Activated CD4-positive, alpha-beta T cell treated with anti-CD3 and anti-CD28 coated beads, Interleukin-2, amount 50 U/mL, for 48 hours (primary cell): ENCODE measurements at regions not wholly inside any gene's neighbourhood (a gene's known extent, or its start where the extent isn't known, plus 50 kb on each side); places are given as distances from the start of the nearest gene placed in this dataset.

Source experiments
- DNase-seq, 2 experiments: peaks; one replicate each; pipeline ENCODE4 v3.0.0-alpha.2; 2020

DNA sequence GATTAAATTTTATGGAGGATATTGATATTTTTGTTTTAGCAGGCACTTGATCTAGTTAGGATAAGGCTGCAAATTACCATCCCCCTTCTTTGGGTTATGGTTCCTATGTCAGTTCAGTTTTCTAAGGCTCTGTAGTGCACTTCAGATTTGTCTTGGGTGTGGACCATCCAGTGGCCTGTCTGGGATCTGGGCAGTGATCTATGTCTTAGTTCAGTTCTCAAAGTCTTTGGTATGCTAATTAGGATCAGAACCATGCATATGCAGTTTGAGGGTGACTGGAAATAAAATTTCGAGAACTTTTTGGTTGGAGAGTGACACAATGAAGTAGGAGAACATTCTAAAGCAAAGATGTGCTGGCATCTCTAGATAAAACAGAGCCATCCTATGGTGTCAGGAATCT, 388.2 kb downstream of the MID1IP1 start:
- DNase-seq = no peak

- no peak for DNase-seq
Observed at GRCh38 chrX:39194673-39195072, 393.4 kb downstream of the MID1IP1 start.

- no peak for DNase-seq
Observed at GRCh38 chrX:39195156-39195555, 393.9 kb downstream of the MID1IP1 start.

DNA sequence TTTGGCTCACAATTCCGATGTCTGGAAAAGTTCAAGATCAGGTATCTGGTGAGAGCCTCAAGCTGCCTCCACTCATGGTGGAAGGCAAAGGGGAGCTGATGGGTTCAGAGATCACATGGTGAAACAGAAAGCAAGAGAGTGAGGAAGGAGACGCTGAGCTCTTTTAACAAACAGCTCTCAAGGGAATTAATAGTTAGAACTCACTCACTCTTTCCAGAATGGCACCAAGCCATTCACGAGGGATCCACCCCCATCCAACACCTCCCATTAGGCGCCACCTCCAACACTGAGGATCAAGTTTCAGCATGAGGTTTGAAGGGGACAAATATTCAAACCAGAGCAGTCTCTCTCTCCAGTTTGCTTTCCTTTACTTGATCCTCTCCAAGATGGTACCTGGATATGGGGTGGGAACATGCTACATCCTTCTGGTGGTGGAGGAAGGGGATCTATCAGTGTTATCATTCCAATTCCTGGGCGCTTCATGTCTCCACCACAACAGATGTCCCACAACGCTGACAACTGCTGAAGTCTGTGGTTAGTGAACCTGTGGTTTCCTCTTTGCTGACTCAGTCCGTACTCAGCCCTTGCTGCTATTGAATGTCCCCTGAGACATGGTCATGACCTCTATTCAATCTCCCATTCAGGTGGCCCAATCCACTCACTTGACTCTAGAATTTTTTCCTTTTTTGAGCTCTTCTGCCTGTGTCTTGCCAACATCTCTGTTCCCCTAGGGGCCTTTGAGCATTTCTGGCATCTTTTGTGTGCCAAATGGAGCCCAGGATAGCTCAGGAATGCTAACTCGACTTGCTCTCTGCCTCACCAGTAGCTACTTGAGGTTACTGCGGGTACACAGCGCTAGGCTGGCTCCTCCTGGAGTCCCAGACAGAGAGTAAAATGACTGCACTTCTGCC, 395.2 kb downstream of the MID1IP1 start:
- peak; percentile 37 to 56 for DNase-seq

GRCh38 chrX:39199429-39199828, 398.2 kb downstream of the MID1IP1 start:
- DNase-seq = no peak

DNA sequence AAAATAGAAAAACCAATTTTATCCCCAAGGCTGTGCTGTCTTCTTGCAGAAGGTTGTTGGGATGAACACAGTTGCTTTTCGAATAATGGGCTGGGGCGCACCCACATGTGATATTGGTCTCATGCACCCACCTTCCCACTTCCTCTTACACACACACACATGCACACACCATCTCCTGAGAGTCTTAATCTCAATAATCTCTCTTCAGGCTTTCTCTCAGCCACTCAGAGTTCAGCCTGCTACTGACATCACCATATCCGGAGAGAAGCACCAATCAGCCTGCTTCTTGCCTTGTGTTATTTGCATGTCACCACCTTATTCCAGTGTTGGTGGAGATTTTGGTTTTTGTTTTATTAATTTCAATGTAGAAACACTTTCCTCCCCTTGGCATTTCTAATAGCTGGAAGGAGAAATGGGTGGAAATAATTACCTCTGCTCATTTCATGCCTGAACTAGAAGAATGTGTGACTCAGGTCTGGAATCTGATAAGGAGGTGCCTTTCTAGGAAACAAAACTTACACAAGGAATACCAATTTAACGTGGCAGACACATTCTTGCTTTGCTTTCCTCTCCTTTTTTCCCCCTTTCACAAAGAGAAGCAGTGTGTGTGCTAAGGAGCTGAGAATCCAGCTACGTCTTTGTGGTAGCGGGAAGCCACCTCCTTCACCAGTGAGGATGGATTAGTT, 400.2 kb downstream of the MID1IP1 start:
- DNase-seq = no peak

- DNase-seq = no peak
Observed at GRCh38 chrX:39202641-39203040, 401.4 kb downstream of the MID1IP1 start.

GRCh38 chrX:39203427-39203826, 402.2 kb downstream of the MID1IP1 start:
- DNase-seq = no peak

DNA sequence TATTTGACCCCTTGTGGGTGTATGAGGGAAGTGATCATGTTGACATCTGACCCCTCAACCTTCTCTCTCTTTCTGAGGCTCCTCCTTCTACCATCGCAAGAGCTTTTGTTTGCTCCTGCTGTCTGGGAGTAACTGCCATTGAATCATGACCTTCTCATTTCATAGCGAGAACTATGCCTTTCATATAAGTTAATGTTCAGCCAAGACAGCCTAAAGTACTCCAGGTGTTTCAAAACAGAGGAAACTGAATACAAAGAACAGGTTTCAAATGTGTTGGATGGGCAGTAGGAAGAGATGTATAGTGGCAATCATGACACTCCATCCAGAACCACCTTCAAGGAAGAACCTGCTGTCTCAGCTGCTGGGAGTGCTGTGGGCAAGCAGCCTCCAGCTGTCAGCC, 403.1 kb downstream of the MID1IP1 start:
- DNase-seq = no peak

- peak; percentile 44 to 67 for DNase-seq
Observed at GRCh38 chrX:39204945-39205344, 403.7 kb downstream of the MID1IP1 start.

DNA sequence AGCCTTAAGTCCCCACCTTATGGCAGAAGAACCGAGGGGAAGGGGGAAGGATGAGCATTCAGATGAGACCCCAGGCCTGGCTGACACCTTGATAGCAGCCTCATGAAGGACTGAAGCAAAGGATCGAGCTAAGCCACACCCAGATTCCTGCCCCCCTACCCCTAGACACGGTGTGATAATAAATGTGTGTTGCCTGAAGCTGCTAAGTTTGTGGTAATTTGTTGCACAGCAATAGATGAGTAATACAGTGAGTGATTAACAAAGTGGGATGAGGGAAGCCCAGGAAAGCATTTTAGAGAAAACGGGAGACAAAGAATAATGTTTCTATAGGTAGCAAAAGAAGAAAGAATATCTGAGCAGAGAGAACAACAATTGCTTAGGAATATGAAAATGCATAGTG, 404.2 kb downstream of the MID1IP1 start:
- no peak for DNase-seq

DNA sequence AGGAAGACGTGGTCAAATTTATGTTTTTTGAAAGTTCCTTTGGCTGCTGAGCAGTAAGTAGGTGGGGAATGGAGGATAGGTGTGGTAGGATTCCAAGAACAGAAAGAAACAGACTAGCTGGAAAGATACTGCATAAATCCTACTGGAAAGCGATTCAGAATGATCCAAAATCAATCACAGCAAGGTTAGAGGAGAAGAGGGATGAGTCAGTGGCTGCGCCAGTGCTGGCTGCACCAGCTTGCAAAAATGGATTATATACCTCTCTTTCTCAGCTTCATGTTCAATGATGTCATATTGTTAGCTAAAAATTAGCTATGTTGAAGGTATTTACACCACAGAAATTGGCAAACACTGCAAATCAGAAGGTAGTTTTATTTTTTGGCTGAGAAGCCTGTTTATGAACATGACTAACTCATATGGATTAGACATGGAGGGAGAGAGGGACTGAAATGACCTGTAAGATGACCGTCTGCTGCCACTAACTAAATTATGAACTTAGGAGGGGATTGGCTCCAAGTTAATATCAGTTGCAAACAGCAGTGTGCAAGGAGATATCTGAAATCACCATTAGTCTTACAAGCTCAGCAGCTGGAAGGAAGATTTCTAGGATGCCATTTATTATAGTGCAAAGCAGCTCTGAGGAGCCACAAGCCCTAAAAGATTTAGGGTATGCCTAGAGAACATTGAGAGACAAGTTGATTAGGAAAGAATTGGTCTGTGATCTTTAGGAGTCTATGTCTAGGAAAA, 405.3 kb downstream of the MID1IP1 start:
- no peak for DNase-seq

- DNase-seq = no peak
Observed at GRCh38 chrX:39211501-39211900, 410.2 kb downstream of the MID1IP1 start.

DNA sequence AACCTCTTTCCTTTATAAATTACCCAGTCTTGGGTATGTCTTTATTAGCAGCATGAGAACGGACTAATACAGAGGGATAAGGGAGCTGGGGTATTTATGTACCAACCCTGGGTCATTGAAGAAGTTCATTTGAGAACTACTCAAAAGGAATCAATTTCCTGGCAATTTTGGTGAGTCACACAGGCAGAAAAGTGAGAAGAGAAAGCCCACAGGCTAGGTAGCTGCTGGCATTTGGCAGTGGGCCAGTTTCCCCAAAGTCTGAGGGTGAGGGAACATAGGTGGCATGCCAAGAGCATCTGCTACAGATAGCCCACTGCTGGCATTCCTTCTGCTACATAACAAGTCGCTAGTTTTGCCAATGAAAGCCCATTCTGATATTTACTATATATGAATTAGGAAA, 411.2 kb downstream of the MID1IP1 start:
- peak; percentile 43 to 57 for DNase-seq

GRCh38 chrX:39214387-39215126, 413.3 kb downstream of the MID1IP1 start:
- no peak for DNase-seq

- DNase-seq = no peak
Observed at GRCh38 chrX:39220952-39221351, 419.7 kb downstream of the MID1IP1 start.

- DNase-seq = no peak
Observed at GRCh38 chrX:39222346-39223113, 421.3 kb downstream of the MID1IP1 start.

DNA sequence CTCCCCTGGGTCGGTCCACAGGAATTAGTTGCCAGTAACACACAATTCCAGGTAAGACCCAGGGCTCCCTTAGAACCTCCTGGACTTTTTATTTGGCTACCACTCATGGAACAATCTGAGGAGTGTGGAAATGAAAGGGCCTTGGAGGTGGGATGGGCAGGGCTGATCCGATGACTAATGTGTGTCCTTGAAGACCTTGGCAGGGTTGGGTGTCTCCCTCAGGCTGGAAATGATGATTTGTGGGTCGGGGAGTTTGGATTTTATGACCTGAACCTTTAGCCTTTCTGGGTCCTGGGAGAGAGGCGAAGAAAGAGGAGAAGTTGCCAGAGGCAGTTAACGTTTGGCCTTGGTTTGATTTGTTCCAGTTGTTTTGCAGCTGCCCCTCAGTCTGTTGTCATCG, 425.0 kb downstream of the MID1IP1 start:
- DNase-seq = no peak

- no peak for DNase-seq
Observed at GRCh38 chrX:39227371-39227770, 426.1 kb downstream of the MID1IP1 start.

GRCh38 chrX:39238006-39238405, 436.7 kb downstream of the MID1IP1 start:
- DNase-seq = no peak

GRCh38 chrX:39242187-39242586, 440.9 kb downstream of the MID1IP1 start:
- no peak for DNase-seq

- no peak for DNase-seq
Observed at GRCh38 chrX:39244147-39244546, 442.9 kb downstream of the MID1IP1 start.
